ENCODE measurements at regions not wholly inside any gene's neighbourhood (a gene's known extent, or its start where the extent isn't known, plus 50 kb on each side); places are given as distances from the start of the nearest gene placed in this dataset.

DNA sequence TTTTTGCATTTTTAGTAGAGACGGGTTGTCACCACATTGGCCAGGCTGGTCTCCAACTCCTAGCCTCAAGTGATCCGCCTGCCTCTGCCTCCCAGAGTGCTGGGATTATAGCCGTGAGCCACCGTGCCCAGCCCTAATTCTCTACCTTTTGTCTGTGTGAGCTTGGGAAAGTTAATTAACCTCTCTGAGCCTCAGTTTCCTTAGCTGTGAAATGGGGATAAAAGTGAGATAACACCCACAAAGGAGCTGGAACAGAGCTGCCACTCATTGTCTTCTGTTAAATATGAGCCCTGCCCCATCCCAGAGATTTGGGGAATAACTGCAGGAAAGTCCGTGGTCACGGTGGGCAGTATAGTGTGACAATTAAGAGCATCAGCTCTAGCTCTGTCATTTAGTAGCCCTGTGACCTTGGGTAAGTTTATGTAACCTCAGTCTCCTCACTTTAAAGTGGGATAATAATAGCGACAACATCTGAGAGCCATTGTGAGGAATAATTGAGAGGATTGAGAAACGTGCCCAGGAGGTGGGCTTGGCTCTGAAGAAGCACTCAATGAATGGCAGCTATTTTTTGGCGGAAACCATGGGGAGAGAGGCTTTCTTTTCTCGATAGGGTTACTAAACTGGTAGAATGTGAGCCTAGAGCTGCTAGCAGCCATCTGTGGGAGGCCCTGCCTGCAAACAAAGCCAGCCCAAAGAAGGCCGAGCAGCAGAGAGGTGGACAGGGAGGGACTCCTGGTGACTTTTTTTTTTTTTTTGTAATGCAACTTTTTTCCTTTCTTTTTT, 60.8 kb upstream of the MED13L start:
- Histone ChIP-seq H3K27ac (no peak overlapping the region), H3K4me3 (no peak overlapping the region), H3K9me3 (no peaks in the 10 kb centered on the region), H3K4me1 (no peaks in the 10 kb centered on the region), H3K27me3 (no peaks in the 10 kb centered on the region), H3K36me3 (no peaks in the 10 kb centered on the region)
- no peak for DNase-seq (ENCODE audit: low spot score)
- TF ChIP-seq, protein P1, sequence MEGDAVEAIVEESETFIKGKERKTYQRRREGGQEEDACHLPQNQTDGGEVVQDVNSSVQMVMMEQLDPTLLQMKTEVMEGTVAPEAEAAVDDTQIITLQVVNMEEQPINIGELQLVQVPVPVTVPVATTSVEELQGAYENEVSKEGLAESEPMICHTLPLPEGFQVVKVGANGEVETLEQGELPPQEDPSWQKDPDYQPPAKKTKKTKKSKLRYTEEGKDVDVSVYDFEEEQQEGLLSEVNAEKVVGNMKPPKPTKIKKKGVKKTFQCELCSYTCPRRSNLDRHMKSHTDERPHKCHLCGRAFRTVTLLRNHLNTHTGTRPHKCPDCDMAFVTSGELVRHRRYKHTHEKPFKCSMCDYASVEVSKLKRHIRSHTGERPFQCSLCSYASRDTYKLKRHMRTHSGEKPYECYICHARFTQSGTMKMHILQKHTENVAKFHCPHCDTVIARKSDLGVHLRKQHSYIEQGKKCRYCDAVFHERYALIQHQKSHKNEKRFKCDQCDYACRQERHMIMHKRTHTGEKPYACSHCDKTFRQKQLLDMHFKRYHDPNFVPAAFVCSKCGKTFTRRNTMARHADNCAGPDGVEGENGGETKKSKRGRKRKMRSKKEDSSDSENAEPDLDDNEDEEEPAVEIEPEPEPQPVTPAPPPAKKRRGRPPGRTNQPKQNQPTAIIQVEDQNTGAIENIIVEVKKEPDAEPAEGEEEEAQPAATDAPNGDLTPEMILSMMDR (IDR thresholded peaks at IDR 0.05): no peak

DNA sequence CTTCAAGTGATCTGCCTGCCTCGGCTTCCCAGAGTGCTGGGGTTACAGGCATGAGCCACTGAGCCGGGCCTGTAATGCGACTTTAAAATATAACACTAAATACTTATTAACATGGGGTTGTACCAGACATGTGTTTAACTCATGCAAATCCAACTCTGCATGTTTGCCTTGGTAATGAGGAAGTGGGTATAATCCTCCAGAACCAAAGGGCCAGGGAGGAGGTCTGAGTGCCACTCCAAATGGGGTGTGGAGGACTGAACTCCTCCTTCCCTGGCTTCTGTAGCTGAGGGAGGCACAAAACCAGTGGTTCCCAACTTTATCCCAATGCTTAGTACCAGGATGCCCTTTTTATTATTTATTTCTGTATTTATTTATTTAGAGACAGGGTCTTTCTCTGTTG, 61.6 kb upstream of the MED13L start:
- TF ChIP-seq, protein P1 (IDR thresholded peaks at IDR 0.05): no peak
- H3K4me1 ChIP-seq: no peaks in the 10 kb centered on the region
- DNase-seq (ENCODE audit: low spot score): no peak

DNA sequence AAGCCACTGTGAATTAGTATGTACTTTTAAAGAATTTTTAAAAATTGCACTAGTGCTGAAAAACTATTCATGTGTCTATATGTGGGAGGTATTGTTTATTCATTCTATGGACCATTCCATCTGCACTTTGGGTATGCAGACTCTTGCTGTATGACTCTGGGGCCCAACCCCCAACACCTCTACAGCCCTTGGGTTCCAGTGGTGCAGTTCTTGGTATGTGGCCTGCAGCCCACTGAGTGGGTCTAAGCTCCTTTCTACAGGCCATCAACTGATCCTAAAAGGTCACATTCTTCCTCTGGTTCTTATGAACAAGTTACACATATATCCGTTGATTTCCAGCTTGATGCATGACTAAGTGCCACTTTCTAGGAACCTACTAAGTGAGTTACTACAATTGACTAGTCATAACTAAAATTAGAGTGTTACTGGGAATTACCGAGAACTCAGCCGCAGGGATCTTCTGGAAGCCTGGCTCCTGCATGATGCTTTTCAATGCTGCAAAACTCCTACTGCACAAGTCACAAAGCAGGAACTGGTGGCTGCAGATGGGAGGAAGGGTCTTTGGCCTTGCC, 62.4 kb upstream of the MED13L start:
- no peaks in the 10 kb centered on the region for H3K9me3 ChIP-seq
- no peak overlapping the region for H3K27ac ChIP-seq
- DNase-seq (ENCODE audit: low spot score): no peak
- TF ChIP-seq, protein P1 (IDR thresholded peaks at IDR 0.05): no peak
- H3K4me3 ChIP-seq: no peak overlapping the region
- no peaks in the 10 kb centered on the region for H3K4me1 ChIP-seq
- no peaks in the 10 kb centered on the region for H3K36me3 ChIP-seq
- H3K27me3 ChIP-seq: no peaks in the 10 kb centered on the region

More for the DNA sequence above, 61.6 kb upstream of the MED13L start:
- Histone ChIP-seq H3K27ac (no peak overlapping the region), H3K36me3 (no peaks in the 10 kb centered on the region), H3K9me3 (no peaks in the 10 kb centered on the region), H3K4me3 (no peak overlapping the region), H3K27me3 (no peaks in the 10 kb centered on the region)

DNA sequence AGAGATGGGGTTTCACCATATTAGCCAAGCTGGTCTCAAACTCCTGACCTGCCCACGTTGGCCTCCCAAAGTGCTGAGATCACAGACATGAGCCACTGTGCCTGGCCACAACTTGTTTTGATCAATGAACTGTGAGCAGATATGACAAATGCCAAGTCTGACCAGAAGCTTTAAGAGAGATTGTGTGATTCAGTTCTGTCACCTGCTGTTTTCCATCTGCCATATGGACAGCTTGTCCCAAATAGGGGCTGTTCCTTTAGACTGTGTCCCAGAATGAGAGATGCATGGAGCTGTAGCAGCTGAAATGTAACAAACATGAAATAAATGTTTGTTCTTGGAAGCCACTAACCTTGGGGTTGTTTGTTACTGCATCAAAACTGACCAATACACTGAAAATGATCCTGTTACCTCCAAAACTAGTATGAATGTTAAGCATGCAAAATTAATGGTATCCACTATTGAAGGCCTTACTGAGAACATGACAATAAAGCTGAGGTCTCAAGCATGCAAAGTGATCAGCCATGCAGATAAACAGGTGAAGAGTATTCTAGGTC, 65.9 kb upstream of the MED13L start:
- no peak for DNase-seq (ENCODE audit: low spot score)
- no peak overlapping the region for H3K4me3 ChIP-seq
- no peak overlapping the region for H3K27ac ChIP-seq
- peaks cover 0 to 15% of the 10 kb centered on the region in 2 donors for H3K4me1 ChIP-seq
- no peaks in the 10 kb centered on the region for H3K27me3 ChIP-seq
- no peaks in the 10 kb centered on the region for H3K9me3 ChIP-seq
- H3K36me3 ChIP-seq: no peaks in the 10 kb centered on the region
- TF ChIP-seq, protein P1 (IDR thresholded peaks at IDR 0.05): no peak

DNA sequence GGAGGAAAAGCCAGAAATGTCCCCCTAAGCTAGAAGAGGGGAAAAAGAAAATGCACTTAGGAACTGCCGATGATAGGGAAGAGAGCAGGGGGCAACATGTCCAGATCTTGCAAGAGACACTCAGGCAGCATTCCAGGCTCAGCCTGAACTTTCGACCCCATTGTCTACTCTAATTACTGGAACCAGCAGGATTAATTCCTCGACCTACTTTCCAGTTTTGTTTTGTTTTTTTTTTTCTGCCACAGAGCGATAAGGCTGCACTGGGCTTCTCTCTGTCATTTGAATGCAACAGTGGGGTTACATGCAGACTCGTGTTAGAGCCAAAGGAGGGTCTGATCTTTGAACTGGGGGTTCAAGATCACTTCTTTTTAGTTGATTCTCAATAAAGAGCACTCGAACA, 68.7 kb upstream of the MED13L start:
- Histone ChIP-seq H3K27ac (no peak overlapping the region), H3K36me3 (no peaks in the 10 kb centered on the region), H3K4me3 (no peak overlapping the region), H3K9me3 (no peaks in the 10 kb centered on the region), H3K4me1 (peaks cover 0 to 15% of the 10 kb centered on the region in 2 donors), H3K27me3 (no peaks in the 10 kb centered on the region)
- TF ChIP-seq, protein P1 (IDR thresholded peaks at IDR 0.05): no peak
- no peak for DNase-seq (ENCODE audit: low spot score)

Measured in right atrium auricular region (tissue), 2 donors.